RCC 7860 (cell line): ENCODE measurements at regions not wholly inside any gene's neighbourhood (a gene's known extent, or its start where the extent isn't known, plus 50 kb on each side); places are given as distances from the start of the nearest gene placed in this dataset.

Experiments used
- DNase-seq: peaks from one replicate; pipeline ENCODE4 v3.0.0-alpha.2; 2015; ENCODE audit warnings: low spot score
- FAIRE-seq: peaks from 2 replicates; lab custom pipeline; 2012; peaks lifted over from hg19 to GRCh38; lab: Jason Lieb, UNC

GRCh38 chr20:51335329-51335841 is 207.1 kb downstream of the NFATC2 start:
- FAIRE-seq (peak; percentile 88), DNase-seq (peak; percentile 100)

GRCh38 chr20:51334609-51335008 is 207.9 kb downstream of the NFATC2 start:
- DNase-seq, result no peak

GRCh38 chr20:51333971-51334370 is 208.5 kb downstream of the NFATC2 start:
- FAIRE-seq (no peak), DNase-seq (no peak)

More at GRCh38 chr20:51334609-51335008, 207.9 kb downstream of the NFATC2 start:
- FAIRE-seq, result no peak

- FAIRE-seq (no peak), DNase-seq (no peak)
Observed at GRCh38 chr20:51333446-51333845, 209.1 kb downstream of the NFATC2 start.

- no peak for FAIRE-seq
- DNase-seq, result no peak
Observed at GRCh38 chr20:51331481-51331880, 211.0 kb downstream of the NFATC2 start.

- DNase-seq (no peak), FAIRE-seq (no peak)
Observed at GRCh38 chr20:51329845-51330244, 212.7 kb downstream of the NFATC2 start.

- DNase-seq (peak; percentile 29), FAIRE-seq (no peak)
Observed at GRCh38 chr20:51327251-51327841, 215.2 kb downstream of the NFATC2 start.

GRCh38 chr20:51326201-51326819 is 216.2 kb downstream of the NFATC2 start:
- FAIRE-seq, result no peak
- no peak for DNase-seq

- DNase-seq (no peak), FAIRE-seq (no peak)
Observed at GRCh38 chr20:51322164-51322707, 220.3 kb downstream of the NFATC2 start.

GRCh38 chr20:51321343-51322163 is 221.0 kb downstream of the NFATC2 start:
- DNase-seq (peak; percentile 37), FAIRE-seq (no peak)

GRCh38 chr20:51319522-51319921 is 223.0 kb downstream of the NFATC2 start:
- DNase-seq, result peak; percentile 30
- no peak for FAIRE-seq

- FAIRE-seq (no peak), DNase-seq (no peak)
Observed at GRCh38 chr20:51318058-51318949, 224.2 kb downstream of the NFATC2 start.

- no peak for DNase-seq
- no peak for FAIRE-seq
Observed at GRCh38 chr20:51315390-51315789, 227.1 kb downstream of the NFATC2 start.

GRCh38 chr20:51313358-51313827 is 229.1 kb downstream of the NFATC2 start:
- no peak for FAIRE-seq
- DNase-seq, result no peak

- DNase-seq, result no peak
- no peak for FAIRE-seq
Observed at GRCh38 chr20:51312480-51312783, 230.1 kb downstream of the NFATC2 start.

GRCh38 chr20:51311636-51312479 is 230.7 kb downstream of the NFATC2 start:
- FAIRE-seq, result no peak
- DNase-seq, result no peak

- DNase-seq, result no peak
Observed at GRCh38 chr20:51310216-51310615, 232.3 kb downstream of the NFATC2 start.

GRCh38 chr20:51309128-51309527 is 233.4 kb downstream of the NFATC2 start:
- DNase-seq (no peak), FAIRE-seq (no peak)

More at GRCh38 chr20:51310216-51310615, 232.3 kb downstream of the NFATC2 start:
- FAIRE-seq, result no peak

- FAIRE-seq, result no peak
- DNase-seq, result peak; percentile 51
Observed at GRCh38 chr20:51306521-51307358, 235.8 kb downstream of the NFATC2 start.
